HG02884 (cell line): ENCODE measurements at regions not wholly inside any gene's neighbourhood (a gene's known extent, or its start where the extent isn't known, plus 50 kb on each side); places are given as distances from the start of the nearest gene placed in this dataset.

ENCODE experiments used
- ATAC-seq: cut with Tn5 transposase; IDR thresholded peaks from one replicate; pipeline ENCODE4 v1.9.1; 2021; ENCODE audit warnings: mild to moderate bottlenecking, moderate library complexity; ENCODE audit not compliant: unreplicated experiment

GRCh38 chr2:74735009-74735408, 81.0 kb downstream of the SEMA4F start:
- no peak for ATAC-seq

GRCh38 chr2:74735564-74735963, 81.5 kb downstream of the SEMA4F start:
- no peak for ATAC-seq

GRCh38 chr2:74736589-74736988, 82.5 kb downstream of the SEMA4F start:
- ATAC-seq: no peak

GRCh38 chr2:74738586-74738985, 84.5 kb downstream of the SEMA4F start:
- no peak for ATAC-seq

GRCh38 chr2:74739129-74739528, 85.1 kb downstream of the SEMA4F start:
- ATAC-seq: no peak

GRCh38 chr2:74739733-74740241, 85.7 kb downstream of the SEMA4F start:
- ATAC-seq: no peak

- no peak for ATAC-seq
Measured at GRCh38 chr2:74740395-74740740, 86.3 kb downstream of the SEMA4F start.

- no peak for ATAC-seq
Measured at GRCh38 chr2:74740741-74741431, 86.8 kb downstream of the SEMA4F start.

GRCh38 chr2:74741629-74742028, 87.6 kb downstream of the SEMA4F start:
- ATAC-seq: no peak

GRCh38 chr2:74742471-74742870, 88.4 kb downstream of the SEMA4F start:
- ATAC-seq: no peak

GRCh38 chr2:74743039-74743438, 89.0 kb downstream of the SEMA4F start:
- ATAC-seq: no peak

- no peak for ATAC-seq
Measured at GRCh38 chr2:74743778-74744177, 89.7 kb downstream of the SEMA4F start.

- no peak for ATAC-seq
Measured at GRCh38 chr2:74744731-74745515, 89.0 kb upstream of the HK2 start.

- no peak for ATAC-seq
Measured at GRCh38 chr2:74745766-74746165, 88.2 kb upstream of the HK2 start.

GRCh38 chr2:74746480-74746879, 87.4 kb upstream of the HK2 start:
- no peak for ATAC-seq

GRCh38 chr2:74747411-74748080, 86.4 kb upstream of the HK2 start:
- ATAC-seq: no peak

GRCh38 chr2:74748665-74749064, 85.3 kb upstream of the HK2 start:
- no peak for ATAC-seq

GRCh38 chr2:74749432-74749831, 84.5 kb upstream of the HK2 start:
- ATAC-seq: no peak

- no peak for ATAC-seq
Measured at GRCh38 chr2:74751981-74752851, 81.7 kb upstream of the HK2 start.

GRCh38 chr2:74755386-74755785, 78.5 kb upstream of the HK2 start:
- no peak for ATAC-seq

- ATAC-seq: no peak
Measured at GRCh38 chr2:74756356-74756890, 77.5 kb upstream of the HK2 start.
